Activated CD8-positive, alpha-beta memory T cell treated with anti-CD3 and anti-CD28 coated beads, Interleukin-2, amount 50 U/mL, for 1 hour (primary cell): ENCODE measurements at regions not wholly inside any gene's neighbourhood (a gene's known extent, or its start where the extent isn't known, plus 50 kb on each side); places are given as distances from the start of the nearest gene placed in this dataset.
"Not testable (repeated sequence)": the region's sequence is repeated elsewhere in the genome, so short reads cannot be mapped to it uniquely, and the experiment has no call there.

Experiments
- DNase-seq: peaks from one replicate; pipeline ENCODE4 v3.0.0-alpha.2; 2020; ENCODE audit errors: extremely low read depth

DNA sequence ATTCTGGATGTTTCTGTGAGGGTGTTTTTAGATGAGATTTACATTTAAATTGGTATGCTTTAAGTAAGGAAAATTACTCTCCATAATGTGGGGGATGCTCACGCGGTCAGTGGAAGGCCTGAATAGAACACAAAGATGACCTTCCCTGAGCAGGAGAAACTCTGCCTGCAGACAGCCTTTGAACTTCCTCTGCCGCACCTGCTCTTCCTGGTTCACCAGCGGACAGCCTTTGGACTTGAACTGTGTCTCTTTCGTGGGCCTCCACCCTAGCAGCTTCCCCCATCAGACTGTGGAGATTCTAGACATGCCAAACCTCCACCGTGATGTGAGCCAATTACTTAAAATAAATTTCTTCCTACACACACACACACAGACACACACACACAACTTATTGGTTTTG lies 210.7 kb downstream of the EFCAB11 start:
- no peak for DNase-seq

- DNase-seq: no peak
These were observed 214.3 kb downstream of the EFCAB11 start for GRCh38 chr14:89740241-89740640.

GRCh38 chr14:89736881-89737280 lies 217.6 kb downstream of the EFCAB11 start:
- no peak for DNase-seq

- DNase-seq: no peak
These were observed 223.1 kb downstream of the EFCAB11 start for GRCh38 chr14:89731396-89731933.

GRCh38 chr14:89730687-89731086 lies 223.8 kb downstream of the EFCAB11 start:
- DNase-seq: no peak

- no peak for DNase-seq
These were observed 225.6 kb downstream of the EFCAB11 start for GRCh38 chr14:89728964-89729363.

DNA sequence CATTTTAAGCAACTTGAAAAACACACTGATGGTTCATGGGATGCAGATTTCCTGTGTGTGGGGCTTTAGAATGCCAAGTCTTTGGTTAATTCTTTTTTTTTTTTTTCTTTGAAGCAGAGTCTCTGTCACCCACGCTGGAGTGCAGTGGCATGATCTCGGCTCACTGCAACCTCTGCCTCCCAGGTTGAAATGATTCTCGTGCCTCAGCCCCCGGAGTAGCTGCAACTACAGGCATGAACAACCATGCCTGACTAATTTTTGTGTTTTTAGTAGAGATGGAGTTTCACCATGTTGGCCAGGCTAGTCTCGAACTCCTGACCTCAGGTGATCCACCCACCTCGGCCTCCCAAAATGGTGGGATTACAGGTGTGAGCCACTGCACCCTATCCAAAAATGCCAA lies 228.3 kb downstream of the EFCAB11 start:
- DNase-seq: not testable (repeated sequence)

DNA sequence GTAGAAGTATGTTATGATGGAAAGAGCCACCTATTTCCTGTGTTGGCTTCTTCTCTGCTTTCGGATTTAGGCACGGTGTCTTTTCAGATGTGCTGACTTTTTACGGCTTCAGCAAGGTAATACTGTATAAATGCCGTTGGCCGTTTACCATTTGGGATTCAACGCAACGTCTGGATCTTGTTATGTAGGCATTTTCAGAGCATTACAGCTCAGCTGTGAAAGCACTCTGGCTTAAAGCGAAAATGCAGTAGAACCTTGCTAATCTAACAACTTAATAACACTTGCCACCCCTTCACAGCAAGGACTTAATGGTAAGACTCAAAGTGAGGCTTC lies 229.9 kb downstream of the EFCAB11 start:
- no peak for DNase-seq

DNA sequence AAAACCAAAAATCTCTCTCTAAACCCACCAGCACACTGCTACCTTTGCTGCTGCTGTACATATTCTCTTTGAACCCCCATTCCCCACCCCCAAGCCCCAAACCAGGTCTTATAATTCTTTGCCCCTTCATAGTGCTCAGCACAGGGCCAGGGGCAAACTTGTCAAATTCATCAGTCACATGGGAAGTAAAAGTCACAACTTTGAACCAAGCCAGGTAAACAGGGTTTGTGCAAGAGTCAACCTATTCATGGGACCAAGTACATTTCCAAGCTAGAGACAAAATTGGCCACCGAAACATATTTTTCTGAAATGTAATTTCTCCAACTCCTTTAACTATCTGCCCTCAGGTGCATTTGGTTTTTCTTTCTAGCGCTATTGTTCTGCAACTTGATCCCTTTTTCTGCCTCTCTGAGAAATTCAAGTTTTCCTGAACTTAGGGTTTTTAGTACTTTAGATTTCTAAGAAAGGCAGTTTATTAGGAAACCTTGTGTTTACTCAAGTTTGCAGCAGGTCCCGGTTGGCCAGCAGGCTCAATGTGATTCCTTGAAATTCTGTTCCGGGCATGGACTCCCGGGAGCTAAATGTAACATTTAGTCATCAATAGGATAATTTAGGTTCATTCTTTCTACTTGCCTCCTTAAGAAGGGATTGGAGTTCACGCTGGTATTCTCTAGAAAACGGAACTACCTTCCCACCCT lies 230.5 kb downstream of the EFCAB11 start:
- DNase-seq: no peak

DNA sequence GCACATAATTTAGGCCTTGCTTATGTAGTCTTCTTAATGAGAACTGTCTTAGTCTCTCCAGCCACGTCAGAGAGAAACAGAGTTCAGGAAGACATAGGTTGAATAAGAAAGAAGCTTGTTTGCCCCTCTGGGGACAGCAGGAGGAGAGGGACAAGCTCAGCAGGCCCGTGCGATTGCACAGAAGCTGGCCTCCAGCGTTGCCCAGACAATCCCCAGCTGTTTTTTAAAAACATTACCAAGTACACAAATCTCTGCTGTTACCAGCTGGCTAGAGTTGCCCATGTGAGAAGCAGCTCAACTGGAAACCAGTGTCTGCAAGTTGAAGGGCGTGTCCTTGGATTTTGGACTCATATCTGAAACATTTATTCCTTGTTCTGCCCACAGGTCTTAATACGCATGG lies 232.6 kb downstream of the EFCAB11 start:
- no peak for DNase-seq

DNA sequence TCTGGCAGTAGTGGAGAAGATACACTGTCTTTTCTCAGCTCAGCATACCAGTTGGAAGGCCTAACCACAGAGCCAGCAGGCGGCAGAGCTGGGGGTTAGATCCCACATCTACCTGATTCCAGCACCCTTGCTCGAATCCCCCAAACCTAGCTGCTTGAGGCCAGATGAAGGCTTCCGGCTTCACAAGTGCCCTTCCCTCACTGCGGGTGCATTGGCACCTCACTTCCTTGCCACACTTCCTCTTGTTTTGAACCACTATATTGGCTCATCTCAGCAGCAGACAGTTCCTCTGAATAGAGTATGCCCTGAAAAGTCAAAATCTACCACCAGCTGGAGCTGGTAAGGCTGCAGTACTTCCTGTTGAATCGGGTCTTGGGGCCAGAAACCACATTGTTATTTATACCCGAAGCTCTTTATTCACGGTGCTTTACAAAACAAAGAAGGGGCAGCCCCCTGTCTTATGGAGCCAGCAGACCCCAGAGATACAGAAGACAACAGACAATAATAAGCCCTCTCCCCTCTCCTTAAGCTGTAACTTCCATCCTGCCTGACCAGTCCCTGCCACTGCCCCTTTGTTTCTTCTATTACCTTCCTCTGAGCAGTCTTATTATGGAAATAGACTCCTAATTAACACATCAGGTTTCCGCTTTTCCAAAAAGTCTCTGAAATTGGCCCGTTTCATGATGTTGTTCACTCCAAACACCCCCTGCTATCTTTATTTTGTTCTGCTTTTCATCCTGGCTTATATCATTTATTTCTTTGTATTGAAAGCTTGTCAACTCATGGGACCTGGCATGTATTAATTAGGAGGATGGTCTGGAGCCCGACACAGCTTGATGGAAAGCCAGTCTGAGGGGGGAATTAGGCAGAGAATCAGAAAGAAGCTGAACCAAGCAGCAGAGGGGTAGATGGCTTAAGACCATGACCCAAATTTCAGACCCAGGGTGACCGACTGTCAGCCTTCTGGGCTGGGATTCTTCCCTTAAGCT lies 233.5 kb downstream of the EFCAB11 start:
- peak; percentile 58 for DNase-seq

DNA sequence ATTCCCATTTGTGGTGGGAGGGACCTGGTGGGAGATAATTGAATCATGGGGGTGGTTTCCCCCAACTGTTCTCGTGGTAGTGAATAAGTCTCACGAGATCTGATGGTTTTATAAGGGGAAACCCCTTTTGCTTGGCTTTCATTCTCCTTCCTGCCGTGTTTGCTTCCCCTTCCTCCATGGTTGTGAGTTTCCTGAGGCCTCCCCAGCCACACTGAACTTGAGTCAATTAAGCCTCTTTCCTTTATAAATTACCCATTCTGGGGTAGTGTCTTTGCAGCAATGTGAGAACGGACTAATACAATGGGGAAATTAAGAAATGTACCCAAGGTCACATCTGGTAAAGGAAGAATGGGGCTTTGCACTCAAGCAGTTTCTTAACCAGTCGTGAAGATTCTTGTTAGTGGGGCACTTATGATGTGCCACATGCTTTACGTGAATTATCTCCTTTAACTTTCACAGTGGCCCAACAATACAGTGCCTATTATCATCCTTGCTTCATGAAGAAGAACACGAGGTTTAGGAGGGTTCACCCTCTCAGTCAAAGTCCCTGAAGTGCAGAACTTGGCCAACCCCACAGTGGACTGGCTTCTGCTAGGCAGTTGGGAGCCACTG lies 234.3 kb downstream of the EFCAB11 start:
- no peak for DNase-seq

- no peak for DNase-seq
These were observed 235.0 kb downstream of the EFCAB11 start for GRCh38 chr14:89719366-89720075.

DNA sequence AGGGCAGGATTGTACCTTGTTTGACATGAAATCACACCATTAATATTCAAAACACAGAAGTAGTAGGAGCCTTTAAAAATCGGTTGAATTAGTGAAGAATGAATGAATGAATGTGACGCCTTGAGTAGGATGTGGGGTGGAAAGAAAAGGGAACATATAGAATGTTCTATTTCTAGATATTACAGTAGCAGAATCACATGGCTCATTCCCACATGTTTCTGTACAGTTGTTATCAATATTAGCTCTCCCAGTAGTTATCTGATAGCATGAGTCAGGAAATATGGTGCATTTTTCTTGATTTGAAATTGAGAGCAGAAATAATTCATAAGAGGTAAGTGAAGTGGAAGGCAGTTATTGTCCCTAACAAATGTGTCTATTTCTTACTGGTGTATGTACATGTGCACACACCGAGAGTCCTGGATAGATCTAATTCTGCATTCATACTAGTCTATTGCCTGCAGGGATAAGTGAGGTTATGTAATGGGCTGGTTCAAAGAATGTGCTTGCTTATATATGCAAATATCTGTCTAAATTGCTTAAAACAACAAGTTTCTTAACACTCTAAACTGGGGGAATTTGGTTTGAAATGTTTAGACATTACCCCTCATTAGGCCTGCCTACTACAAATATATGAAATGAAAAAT lies 245.4 kb downstream of the EFCAB11 start:
- DNase-seq: no peak

DNA sequence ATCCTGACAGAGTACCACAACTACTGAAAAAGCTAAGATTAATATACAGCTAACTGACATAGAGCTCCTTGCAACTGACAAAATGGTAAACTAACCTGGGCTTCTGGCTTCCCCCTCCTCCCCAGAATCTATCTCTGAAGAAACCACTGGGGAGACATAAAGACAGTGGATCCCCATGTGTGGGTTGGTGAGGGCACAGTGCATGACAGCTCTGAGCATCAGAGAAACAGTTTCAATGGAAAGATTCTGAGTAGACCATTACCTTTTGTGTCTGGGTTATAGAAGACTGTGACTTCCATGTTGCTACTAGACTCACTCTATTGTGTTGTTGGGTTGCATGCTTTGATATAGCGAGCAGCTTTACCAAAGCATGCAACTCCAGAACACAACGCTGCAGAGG lies 247.4 kb downstream of the EFCAB11 start:
- no peak for DNase-seq

GRCh38 chr14:89702876-89703200 lies 251.7 kb downstream of the EFCAB11 start:
- no peak for DNase-seq

DNA sequence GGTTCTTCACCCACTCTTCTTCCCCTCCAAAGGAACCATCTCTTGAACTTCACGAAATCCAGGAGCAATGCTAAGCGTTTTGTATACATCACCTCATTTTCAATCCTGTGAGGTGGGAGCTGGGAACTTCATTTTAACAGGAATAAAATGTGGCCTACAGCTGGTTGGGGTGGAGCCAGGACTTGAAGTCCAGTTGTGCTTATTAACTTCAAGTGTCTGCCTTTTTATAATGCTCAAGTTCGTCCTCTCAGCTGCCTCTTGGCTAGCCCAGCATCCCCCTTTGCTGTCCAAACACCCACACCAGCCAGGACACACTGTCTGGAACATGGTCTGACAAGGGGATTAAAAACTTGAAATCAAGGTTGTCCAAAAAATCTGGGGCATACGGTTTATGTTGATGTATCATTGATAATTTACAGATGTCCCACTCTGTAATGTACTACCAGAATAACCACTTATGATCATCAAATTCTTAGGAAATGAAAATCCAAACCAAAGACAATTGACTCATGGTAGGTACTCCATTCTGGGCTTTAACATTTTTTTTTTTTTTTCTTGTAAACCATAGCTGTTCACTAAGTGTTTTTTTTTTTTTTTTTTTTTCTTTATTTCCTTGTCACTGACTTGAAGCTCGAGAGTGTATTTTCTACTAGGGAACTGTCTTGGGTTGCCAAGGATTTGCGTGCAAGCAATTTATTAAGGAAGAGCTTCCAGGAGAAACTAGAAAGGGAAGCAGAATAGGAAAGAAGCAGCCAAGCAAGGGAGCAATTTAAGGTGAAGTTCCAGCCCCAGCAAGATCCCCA lies 252.3 kb downstream of the EFCAB11 start:
- no peak for DNase-seq

- DNase-seq: peak; percentile 50
These were observed 253.1 kb downstream of the EFCAB11 start for GRCh38 chr14:89701211-89702043.

GRCh38 chr14:89700801-89701200 lies 253.7 kb downstream of the EFCAB11 start:
- DNase-seq: no peak

- no peak for DNase-seq
These were observed 255.5 kb downstream of the EFCAB11 start for GRCh38 chr14:89699071-89699470.
